Nephron (organoid): ENCODE measurements at regions not wholly inside any gene's neighbourhood (a gene's known extent, or its start where the extent isn't known, plus 50 kb on each side); places are given as distances from the start of the nearest gene placed in this dataset.
A peak's percentile ranks its signal among the peaks of the same experiment; 100 is the strongest.

Experiments
- H3K27ac Mint-ChIP-seq, 3 experiments: 2 replicates each; pipeline ENCODE4 v1.8.0; 2020; ENCODE audit warnings: mixed read lengths in 3 of 3, mild to moderate bottlenecking in 2 of 3, moderate library complexity in 1 of 3
- H3K27me3 Mint-ChIP-seq: 2 replicates; pipeline ENCODE4 v1.8.0; 2021; ENCODE audit warnings: low read depth, mild to moderate bottlenecking, moderate library complexity, mixed read lengths
- H3K36me3 Mint-ChIP-seq: 2 replicates; pipeline ENCODE4 v1.8.0; 2020; ENCODE audit warnings: low read depth, mixed read lengths
- H3K4me1 Mint-ChIP-seq: 2 replicates; pipeline ENCODE4 v1.8.0; 2020; ENCODE audit warnings: mixed read lengths
- H3K4me3 Mint-ChIP-seq, 3 experiments: 2 replicates each; pipeline ENCODE4 v1.8.0; 2020; ENCODE audit warnings: mild to moderate bottlenecking in 3 of 3, mixed read lengths in 3 of 3, moderate library complexity in 2 of 3
- H3K9me3 Mint-ChIP-seq: 2 replicates; pipeline ENCODE4 v1.8.0; 2020; ENCODE audit warnings: mixed read lengths
- CTCF ChIP-seq, 3 experiments: fragments of 200-600 bp; sonication (generic); IDR thresholded peaks; one replicate each; pipeline ENCODE4 v1.5.0; 2021; ENCODE audit warnings: antibody characterized with exemption in 3 of 3; ENCODE audit not compliant: unreplicated experiment in 3 of 3

DNA sequence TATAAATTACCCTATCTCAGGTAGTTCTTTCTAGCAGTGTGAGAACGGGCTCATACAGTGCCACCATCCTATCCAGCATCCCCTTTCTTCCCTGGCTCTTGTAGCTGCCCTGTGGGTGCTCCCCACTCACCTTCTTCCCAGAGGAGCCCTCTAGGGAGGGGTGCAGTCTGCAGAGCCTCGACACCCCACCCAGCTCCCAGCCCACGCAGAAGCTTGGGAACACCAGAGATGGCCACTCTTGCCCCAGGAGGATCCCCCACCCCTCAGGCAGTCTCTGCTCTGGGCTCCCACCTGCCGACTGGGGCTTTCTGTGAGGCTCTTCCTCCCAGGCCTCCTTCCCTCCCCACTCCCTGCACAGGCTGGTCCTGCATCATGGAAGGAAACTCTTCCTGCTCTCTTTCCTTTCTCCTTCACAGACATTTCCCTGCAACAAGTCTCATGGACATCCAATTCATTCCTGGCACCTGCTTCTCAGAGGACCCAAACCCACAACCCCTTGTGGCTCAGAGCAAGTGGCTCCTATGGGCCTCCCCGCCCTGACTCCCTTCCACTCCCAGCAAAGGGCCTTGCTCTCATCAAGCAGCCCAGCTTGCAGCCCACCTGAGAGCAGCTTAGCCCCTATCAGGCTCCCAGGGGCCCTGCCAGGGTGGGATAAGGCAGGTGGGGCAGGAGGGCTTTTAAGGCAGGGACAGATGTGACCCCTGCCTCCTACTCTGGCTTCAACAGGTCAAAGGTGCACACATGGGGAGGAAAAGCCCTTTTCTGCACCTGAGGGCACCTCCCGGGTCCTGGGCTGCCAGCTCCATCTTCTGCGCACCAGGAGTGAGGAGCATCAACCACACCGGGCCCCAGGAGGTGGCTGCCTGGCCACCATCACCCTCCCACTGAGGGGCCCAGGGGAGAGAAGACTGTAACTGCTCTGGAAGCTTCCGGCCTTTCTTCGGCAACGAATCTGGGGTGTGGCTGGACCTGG is 263.8 kb upstream of the TNRC6C start:
- peak overlapping the region in 1 of 3 experiments; percentile 19 for H3K4me3 Mint-ChIP-seq
- H3K4me1 Mint-ChIP-seq, result peaks cover 46% of the 10 kb centered on the region
- no peaks in the 10 kb centered on the region for H3K9me3 Mint-ChIP-seq
- no peak for TF ChIP-seq CTCF (IDR thresholded peaks at IDR 0.05; ENCODE audit: unreplicated experiment in 3 of 3)
- H3K27ac Mint-ChIP-seq, result peak overlapping the region in 2 of 3 experiments; percentile 15 to 18
- H3K36me3 Mint-ChIP-seq, result no peaks in the 10 kb centered on the region
- peaks cover 69% of the 10 kb centered on the region for H3K27me3 Mint-ChIP-seq

DNA sequence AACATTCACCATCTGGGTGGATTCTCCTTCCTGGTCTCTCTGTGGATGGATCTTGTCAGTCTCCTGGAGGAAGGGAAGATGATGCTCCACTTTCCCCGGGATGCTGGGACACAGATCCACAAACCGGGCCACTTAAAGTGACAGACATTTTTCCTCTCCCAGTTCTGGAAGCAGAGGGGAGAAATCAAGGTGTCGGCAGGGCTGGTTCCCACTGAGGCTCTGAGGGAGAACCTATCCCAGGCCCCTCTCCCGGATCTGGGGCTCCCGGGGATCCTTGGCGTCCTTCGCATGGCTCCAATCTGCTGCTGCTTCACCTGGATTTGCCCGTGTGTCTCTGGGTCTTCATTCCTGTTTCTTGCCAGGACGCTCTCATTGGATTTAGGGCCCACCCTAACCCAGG is 263.1 kb upstream of the TNRC6C start:
- Mint-ChIP-seq H3K36me3 (no peaks in the 10 kb centered on the region), H3K27ac (peak overlapping the region in 1 of 3 experiments; percentile 16), H3K27me3 (peaks cover 69% of the 10 kb centered on the region), H3K4me3 (no peak overlapping the region), H3K9me3 (peaks cover 2% of the 10 kb centered on the region), H3K4me1 (peaks cover 43% of the 10 kb centered on the region)
- no peak for TF ChIP-seq CTCF (IDR thresholded peaks at IDR 0.05; ENCODE audit: unreplicated experiment in 3 of 3)

DNA sequence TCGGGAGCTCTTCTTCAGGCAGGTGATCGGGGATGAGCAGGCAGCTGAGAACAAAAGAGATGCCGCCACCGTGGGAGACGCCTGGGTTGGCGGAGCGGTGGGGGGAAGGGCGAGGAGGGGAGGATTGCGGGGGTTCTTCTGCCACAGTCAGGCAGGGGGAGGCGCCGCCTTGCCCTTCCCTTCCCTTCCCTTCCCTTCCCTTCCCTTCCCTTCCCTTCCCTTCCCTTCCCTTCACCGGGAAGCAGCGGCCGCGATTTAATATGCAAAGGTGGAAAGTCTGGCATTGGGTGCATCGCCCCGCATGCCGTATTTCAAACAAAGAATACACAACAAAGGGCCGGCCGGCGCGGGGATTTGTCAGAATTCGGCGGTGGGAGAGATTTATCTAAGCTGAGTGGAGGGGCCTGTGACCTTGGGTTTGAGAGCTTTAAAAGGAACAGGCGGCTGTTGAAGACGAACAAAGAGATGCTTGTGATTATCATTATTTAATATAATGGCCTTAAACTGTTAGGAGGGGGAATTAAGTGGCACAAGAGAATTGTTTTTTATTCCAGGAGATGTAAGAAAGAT is 262.3 kb upstream of the TNRC6C start:
- Mint-ChIP-seq H3K36me3 (no peaks in the 10 kb centered on the region), H3K9me3 (peaks cover 2% of the 10 kb centered on the region), H3K4me3 (peak overlapping the region; percentile 37 to 60 (median 57)), H3K4me1 (peaks cover 43% of the 10 kb centered on the region), H3K27me3 (peaks cover 63% of the 10 kb centered on the region), H3K27ac (peak overlapping the region; percentile 19 to 67 (median 36))
- no peak for TF ChIP-seq CTCF (IDR thresholded peaks at IDR 0.05; ENCODE audit: unreplicated experiment in 3 of 3)

DNA sequence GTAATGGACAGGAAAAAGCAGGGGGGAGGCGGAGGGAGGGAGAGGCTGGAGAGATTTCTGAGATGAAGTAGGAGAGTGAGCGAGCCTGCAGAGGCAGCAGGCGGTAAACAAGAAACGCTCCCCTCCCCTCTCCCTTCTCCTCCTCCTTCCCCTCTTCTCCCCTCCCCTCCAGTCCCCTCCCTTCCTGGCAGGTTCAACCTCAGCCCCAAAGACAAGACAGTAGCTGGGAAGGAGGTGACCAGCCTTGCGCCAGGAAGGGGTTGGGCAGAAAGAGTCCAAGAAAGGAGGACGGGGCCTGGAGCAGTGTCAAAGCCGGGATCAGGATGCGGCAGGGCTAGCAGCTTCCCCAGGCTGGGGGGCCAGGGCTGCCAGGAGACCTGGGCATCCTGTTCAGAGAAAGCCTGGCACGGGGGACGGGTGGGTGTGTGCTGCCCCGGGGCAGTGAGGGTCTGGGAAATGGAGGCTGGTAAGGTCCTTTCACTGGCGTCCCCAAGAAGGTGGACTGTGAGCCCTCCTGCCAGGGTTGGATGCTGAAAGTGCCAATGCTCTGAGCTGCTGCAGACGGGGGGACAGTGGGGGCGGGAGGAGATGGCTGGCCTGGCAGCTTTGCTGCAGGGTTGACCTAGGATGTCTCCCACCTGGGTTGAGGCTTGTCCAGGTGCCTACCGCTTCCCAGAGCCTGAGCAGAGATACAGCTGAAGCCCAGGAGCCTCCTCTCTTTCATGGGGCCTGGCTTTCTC is 261.6 kb upstream of the TNRC6C start:
- Mint-ChIP-seq H3K27me3 (peaks cover 62% of the 10 kb centered on the region), H3K4me1 (peaks cover 42% of the 10 kb centered on the region), H3K36me3 (no peaks in the 10 kb centered on the region), H3K9me3 (peaks cover 8% of the 10 kb centered on the region), H3K27ac (peak overlapping the region; percentile 19 to 67 (median 36)), H3K4me3 (peak overlapping the region in 2 of 3 experiments; percentile 37 to 60)
- no peak for TF ChIP-seq CTCF (IDR thresholded peaks at IDR 0.05; ENCODE audit: unreplicated experiment in 3 of 3)

- H3K4me1 Mint-ChIP-seq, result peaks cover 37% of the 10 kb centered on the region
- H3K36me3 Mint-ChIP-seq, result no peaks in the 10 kb centered on the region
- TF ChIP-seq CTCF (IDR thresholded peaks at IDR 0.05; ENCODE audit: unreplicated experiment in 3 of 3), result no peak
- peaks cover 64% of the 10 kb centered on the region for H3K27me3 Mint-ChIP-seq
- no peak overlapping the region for H3K27ac Mint-ChIP-seq
- peaks cover 15% of the 10 kb centered on the region for H3K9me3 Mint-ChIP-seq
- no peak overlapping the region for H3K4me3 Mint-ChIP-seq
Measured at GRCh38 chr17:77697480-77698400, 260.8 kb upstream of the TNRC6C start.
